A204.1 (cell line): ENCODE measurements at regions not wholly inside any gene's neighbourhood (a gene's known extent, or its start where the extent isn't known, plus 50 kb on each side); places are given as distances from the start of the nearest gene placed in this dataset.
"Not testable (repeated sequence)": the region's sequence is repeated elsewhere in the genome, so short reads cannot be mapped to it uniquely, and the experiment has no call there.

Experiments
- FAIRE-seq: peaks from 2 replicates; lab custom pipeline; 2012; peaks lifted over from hg19 to GRCh38; lab: Jason Lieb, UNC

DNA sequence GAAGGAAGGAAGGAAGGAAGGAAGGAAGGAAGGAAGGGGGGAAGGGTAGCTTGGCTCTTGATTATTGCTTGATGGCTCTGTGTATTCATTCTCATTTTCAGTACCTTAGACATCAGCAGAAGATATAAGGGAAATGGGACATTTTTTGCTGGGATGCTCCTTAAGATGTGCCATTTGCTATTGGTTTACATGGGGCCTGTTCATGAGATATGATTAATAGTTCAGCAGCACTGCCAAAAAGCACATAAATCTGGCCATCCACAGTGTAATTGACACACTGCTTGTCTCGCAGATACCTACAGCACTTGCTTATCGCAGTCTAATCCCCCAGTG lies 137.5 kb upstream of the JARID2 start:
- no peak for FAIRE-seq

DNA sequence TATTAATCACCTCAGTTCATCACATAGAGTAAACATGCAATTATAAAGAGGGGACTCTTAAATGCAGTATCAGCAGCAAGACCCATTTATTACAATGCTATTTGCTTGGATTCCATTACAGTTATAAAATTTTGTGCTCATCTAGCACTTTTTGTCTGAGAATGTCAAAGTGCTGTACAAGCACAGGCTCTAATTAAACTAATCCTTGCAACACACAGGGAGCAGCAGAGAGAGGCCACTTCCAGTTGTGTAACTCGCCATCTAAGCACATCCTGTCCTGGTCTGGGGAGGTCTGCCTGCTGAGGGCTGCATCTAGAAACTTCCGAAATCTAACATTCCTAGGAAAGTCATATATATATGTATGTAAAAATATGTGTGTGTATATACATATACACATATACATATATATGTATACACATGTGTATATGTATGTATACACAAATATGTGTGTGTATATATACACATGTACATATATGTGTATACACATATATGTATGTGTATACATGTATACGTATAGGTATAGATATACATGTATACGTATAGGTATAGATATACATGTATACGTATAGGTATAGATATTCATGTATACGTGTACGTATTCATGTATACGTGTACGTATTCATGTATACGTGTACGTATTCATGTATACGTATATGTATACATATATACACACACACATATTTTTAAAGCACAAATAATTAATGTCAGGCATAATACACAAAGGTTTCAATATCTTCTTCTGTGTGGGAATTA lies 136.4 kb upstream of the JARID2 start:
- FAIRE-seq, result no peak

DNA sequence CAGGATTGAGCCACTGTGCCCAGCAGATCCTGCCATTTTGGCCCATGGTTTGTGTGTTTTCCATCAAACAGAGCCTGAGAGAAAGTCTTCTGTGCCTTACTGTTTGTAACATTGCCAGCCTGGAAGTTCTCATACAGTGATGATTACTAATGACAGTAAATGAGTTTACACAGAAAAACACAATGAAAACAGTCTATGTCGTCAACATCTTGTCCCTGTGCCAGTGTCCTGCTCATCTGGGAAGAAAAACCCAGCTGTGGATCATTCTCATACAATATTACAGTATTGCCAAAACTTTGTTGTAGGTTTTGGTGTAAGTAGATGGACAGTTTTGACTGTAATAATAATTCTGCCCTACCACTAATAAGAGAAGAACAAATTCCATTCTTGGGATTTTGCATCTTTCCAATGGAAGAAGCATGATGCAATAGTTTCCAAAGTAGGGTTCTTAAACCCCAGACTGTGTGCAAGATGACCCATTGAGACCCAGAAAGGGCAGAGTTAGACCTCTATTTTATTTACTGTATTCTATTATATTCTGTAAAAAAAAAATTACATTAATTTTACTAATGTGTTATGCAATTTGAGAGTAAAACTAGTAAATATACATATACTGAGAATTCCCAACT lies 135.0 kb upstream of the JARID2 start:
- no peak for FAIRE-seq

DNA sequence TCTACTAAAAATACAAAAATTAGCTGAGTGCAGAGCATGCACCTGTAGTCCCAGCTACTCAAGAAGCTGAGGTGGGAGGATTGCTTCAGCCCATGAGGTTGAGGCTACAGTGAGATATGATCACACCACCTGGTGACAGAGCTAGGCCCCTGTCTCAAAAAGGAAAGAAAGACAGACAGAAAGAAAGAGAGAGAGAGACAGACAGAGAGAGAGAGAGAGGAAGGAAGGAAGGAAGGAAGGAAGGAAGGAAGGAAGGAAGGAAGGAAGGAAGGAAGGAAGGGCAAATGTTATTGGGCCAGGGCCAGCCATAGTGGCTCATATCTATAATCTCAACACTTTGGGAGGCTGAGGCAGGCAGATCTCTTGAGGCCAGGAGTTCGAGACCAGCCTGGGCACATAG lies 134.3 kb upstream of the JARID2 start:
- not testable (repeated sequence) for FAIRE-seq

DNA sequence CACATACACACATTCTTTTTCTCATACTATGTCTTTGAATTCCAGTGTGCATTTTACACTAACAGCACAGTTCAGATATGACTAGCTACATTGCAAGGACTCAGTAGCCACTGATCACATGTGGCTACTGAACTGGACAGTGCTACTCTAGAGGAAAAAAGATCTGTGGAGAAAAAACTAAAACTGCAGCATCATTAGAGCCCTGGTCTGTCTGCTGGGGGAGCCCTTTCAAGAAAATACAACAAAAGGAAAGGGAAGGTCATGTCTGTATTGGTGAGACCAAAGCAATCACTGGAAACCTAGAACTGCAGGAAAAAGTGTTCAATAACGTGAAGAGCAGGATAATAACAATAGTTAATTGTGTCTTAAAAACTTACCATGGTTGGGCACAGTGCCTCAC lies 132.3 kb upstream of the JARID2 start:
- no peak for FAIRE-seq

DNA sequence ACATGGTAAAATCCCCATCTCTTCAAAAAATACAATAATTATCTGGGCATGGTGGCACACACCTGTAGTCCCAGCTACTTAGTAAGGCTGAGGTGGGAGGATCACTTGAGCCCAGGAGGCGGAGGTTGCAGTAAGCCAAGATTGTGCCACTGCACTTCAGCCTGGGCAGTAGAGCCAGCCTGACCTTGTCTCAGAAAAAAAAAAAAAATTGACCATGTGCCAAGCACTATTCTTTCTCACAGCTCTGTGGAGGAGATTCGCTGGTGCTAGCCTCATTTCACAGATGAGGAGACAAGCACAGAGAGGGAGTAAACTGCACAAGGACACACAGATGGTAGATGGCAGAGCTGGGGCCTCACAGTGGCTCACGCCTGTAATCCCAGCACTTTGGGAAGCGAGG lies 131.8 kb upstream of the JARID2 start:
- FAIRE-seq, result no peak

DNA sequence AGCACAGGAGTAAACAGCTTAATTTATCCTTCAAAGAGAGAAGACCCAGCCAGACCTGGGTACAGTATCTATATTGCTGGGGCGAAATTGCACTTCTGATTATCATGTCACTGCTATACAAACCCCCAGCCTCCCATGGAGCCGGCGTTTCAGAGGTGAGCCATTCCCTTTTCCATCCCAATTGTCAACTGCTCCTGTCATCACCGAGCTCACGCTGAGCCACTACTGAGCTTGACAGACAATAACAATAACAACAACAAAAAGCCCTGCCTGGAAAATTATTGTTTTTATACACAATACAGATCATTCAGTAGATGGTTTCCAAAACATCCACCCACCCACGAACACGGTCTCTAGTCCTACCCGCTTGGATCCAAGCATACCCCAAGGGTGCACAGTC lies 129.0 kb upstream of the JARID2 start:
- no peak for FAIRE-seq

DNA sequence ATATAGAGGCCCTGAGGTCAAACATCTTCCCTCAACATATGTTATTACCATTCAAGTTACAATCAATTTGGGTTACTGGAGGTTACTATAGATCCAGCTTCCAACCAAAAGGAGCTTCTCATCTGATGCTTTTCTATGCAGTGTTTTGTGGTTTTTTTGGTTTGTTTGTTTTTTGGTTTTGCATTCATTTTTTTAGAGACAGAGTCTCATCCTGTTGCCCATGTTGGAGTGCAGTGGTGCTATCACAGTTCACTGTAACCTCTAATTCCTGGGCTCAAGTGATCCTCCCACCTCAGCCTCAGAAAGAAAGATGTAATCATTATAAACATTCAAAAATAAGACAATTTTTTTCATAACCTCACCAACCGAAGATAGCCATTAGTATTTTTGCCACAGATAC lies 124.4 kb upstream of the JARID2 start:
- FAIRE-seq, result no peak

DNA sequence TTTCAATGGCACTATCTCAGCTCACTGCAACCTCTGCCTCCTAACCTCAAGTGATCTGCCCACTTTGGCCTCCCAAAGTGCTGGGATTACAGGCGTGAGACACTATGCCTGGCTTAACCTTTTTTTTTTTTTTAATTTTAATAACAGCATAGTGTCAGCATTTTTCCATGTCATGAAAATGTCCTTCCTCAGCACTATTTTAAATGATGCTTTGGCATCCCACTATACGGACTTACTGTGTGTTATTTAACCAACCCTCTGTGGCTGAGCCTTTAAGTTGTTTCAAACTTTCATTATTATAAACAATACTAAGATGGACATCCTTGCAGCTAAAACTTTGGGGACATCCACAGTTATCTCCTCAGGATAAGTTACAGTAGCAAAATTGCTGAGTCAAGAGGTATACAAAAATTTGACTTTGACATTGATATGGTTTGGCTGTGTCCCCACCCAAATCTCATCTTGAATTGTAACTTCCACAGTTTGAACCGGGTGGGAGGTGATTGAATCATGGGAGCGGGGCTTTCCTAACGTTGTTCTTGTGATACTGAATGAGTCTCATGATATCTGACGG lies 123.8 kb upstream of the JARID2 start:
- FAIRE-seq, result no peak

DNA sequence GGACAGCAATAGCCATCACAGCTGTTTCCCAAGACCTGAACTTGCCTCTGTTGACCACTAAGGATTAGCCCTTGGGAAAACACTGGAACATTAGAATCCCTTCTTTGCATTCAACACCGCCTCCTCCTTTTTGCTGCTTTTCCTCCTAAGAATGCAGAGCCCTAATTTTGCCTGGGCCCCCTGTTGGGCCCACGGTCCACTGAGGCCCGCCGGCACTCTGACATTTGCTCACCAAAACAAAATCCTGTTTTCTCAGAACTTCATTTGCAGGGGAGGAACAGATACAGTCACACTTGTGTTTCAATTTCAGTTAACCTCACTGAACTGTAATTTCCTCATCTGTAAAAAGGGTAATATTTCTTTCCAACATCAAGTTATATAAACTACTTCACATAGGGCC lies 116.0 kb upstream of the JARID2 start:
- FAIRE-seq, result no peak

DNA sequence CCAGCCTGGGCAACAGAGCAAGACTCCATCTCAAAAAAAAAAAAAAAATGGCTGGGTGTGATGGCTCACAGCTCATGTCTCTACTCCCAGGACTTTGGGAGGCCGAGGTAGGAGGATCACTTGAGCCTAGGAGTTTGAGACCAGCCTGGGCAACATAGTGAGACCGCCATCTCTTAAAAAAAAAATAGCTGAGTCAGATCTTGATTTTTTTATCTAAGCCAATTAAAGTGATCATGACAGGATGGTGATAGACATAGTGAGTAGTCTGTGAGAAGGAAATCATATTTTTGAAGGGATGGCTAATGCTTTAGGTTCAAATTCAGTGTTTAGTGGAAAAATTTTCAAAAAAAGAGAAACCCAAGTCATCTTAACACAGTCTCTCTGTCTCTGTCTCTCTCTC lies 114.6 kb upstream of the JARID2 start:
- no peak for FAIRE-seq

DNA sequence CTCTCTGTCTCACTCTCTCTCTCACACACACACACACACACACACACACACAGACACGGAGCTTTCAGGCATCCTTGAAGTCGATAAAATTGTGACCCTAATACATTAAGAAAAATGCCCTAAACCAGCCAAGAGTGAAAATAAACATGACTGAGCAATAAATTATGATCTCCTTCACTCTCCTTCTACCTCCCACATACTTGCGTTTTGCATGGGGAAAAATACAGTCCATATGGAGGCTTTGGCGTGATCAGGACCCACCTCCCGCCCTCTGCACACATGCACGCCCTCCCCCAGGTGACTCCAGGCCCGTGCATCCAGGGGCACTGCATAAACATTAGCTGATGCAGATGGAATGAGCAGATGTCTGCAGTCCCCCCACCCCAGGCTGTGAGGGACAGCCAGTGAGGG lies 114.2 kb upstream of the JARID2 start:
- FAIRE-seq, result no peak

DNA sequence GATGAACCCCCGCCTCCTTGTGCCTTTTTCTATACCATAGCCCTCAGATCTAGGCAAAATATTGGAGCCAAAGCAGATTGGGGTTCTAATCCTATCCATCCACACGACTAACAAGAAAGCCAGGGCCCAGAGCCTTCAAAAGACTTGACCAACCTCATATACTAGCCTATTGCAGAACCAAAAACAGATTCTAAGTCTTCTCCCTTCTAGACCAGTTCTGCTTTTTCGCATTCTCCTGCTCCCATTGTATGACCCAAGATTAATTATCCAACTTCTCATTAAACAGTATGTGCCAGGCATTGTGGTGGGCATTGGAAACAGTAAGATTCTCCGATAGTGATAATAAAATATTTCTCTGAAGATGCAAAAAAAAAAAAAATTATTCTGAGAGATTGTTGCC lies 113.7 kb upstream of the JARID2 start:
- FAIRE-seq, result no peak

DNA sequence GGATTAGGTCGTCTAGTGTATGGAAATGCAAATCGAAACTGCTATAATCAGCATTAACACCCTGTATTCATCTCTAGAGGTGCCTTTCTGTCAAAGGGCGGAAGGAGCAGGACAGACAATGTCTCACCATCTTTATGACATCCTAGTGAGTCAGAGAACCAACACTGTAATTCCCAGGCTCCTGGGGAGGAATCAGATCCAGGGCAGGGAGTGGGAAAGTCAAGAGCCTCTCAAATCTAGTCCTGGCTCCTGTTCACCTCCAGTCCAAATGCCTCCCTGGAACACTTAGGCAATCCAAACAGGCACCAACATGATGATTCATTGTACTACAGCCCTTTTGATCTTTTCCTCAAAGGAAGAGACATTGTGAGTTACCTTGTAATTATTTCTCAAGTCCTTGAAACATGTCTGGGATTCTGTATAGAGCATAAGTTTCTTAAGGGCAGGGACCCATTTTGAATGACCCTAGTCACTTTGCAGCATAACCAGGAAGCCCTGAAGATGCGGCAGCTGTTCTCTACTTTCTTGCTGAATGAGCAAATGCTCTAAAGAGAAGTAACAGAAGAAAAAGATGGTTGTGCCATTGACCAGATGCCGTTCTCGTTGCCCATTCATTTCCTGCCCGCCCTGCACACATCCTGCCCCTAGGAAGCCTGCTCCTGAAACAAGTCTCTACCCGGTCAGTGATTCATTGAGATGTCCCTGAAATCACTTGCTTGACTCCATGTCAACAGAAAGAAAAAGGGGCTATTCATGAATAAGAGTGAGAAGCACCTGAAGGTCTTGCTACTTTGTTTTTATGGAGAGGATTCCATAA lies 112.8 kb upstream of the JARID2 start:
- FAIRE-seq, result no peak

DNA sequence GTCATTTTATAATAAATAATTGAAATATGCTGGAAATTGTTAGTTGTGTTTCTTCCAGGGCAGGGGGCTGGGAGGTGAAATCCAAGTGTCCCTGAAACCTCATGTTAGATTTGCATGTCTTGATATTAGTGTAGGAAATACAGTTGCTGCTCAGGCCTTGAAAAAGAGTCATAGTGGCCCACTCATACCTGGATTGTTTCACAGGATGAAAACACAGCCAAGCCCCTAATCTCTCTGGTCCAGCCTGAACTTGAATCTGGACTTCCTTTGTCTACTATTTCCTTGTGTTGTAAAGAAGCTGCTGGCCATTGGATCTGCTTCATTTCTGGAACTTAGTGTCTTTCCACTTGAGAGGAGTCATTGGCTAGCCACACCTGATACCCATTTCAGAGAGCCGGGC lies 108.8 kb upstream of the JARID2 start:
- no peak for FAIRE-seq

DNA sequence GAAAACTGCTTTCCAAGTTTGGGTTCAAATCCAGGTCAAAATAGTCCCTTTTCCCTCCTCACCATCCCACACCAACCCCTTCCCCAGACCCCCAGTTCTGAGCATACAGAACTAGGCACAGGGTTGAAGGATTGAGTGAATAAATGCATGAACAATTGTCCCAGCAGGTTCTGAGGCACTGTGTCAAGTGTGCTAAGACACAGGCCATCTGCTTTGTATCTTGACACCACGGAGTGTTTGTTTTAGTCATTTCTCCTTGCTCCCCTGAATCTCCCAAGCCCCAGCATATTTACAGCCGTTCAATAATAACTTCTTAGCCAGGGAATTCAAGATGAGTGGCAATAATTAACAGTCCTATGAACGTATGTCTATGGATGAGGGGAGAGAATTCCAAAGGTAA lies 102.8 kb upstream of the JARID2 start:
- FAIRE-seq, result no peak

DNA sequence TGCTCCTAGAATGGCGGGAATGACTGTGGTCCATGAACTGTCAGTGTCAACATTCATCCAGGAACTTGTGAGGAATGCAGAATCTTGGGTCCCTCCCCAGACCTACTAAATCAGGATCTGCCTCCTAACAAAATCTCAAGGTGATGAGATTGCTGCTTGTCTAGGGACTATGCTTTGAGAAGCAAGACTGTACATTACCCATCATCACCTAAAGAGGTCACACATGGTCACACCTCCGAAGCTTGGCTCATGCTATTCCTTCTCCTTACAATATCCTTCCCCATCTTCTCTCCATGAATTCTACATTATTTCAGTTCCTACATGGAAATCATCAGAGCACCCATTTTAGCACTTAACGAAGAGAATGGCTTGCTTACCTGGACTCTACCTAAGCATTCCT lies 102.3 kb upstream of the JARID2 start:
- FAIRE-seq, result no peak

DNA sequence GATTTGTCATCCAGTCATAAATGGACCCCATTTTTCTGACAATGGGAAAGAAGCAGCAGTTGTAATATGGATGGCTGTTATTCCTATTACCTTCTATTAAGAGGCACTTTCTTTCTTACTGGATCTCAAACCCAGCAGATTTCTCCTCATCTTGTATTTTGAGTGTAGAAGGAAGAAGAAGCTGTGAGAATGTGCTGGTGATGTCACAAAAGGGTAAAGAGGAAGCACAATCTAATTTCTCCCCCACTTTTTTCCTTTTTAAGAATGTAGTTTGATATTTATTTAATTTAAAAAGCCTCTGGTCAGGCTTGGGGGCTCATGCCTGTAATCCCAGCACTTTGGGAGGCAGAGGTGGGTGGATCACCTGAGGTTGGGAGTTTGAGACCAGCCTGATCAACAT lies 100.0 kb upstream of the JARID2 start:
- FAIRE-seq, result no peak

DNA sequence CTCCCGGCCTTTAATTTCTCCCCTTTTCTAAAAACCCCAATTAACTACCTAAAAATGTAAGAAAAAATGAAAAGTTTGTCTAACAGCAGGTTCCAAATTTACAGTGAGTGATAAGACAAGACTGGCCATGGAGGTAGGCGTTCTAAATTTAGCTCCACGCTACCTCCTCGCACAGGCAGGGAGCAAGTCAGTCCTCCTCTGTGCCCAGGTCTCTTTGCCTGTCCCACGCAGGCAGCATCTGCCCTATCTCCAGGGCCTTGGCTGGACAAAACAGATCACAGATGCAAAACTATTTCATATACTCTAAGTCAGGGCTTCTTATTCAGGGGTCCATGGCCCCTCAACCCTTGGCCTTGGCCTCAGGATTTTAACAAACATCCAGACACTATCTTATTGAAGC lies 98.0 kb upstream of the JARID2 start:
- FAIRE-seq, result no peak

DNA sequence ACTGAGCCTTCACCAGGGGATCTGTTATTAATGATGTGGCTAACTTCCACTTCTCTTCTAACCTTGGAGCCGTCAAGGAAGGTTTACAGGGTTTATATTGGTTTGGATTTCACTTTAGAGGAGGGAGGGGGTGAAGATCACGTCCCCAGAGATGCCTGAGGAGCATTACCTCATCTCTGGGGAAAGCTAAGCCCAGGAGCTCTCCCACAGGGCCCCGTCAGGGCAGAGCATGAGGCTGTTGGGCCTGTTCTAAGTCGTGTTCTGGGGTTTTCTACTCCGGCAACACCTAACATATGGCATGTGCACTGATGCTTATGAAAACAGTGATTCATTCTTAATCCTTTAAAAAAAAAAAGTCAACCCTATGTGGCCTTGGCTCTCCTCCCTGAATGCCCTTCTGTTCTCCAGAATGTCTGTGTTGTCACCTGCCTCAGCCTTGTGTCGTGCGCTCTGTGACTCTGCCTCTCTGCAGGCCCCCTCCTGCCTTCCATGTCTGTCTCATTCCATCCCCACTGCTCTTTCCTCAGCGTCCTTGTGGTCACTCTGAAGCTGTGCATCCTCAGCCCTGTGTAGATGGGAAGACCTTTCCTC lies 97.4 kb upstream of the JARID2 start:
- no peak for FAIRE-seq

DNA sequence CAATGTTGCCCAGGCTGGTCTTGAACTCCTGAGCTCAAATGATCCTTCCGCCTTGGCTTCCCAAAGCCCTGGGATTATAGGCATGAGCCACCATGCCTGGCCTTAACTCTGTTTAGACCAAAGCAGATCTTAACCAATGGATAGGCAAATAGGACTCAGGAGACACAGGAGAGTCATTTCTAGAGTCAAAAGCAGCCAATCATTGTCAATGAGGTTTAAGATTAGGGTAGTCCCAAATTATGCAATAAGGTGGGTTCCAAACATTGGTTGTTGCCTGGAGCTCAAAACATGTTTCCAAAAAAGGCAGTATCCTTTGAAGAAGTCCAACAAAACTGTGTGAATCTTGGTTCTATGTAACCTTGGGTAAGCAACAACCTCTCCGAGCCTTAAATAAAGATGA lies 95.7 kb upstream of the JARID2 start:
- FAIRE-seq, result no peak

DNA sequence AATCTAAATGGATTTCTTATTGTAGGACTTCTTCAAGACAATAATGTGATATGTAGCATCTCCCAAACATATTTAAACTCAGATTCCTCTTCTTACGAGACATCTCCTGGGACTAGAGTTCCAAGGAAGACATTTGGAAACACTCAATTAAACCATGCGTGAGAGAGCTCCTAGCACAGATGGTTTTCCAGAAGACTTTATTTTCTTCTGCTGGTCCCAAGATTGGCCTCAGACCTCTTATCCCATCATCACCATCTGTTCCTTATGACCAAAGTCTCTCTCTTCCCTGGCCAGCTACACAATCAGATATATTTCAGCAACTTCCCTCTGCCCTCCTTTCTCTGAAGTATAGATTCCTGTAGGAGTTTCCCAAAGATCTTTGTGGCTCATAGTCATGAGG lies 93.2 kb upstream of the JARID2 start:
- FAIRE-seq, result no peak

DNA sequence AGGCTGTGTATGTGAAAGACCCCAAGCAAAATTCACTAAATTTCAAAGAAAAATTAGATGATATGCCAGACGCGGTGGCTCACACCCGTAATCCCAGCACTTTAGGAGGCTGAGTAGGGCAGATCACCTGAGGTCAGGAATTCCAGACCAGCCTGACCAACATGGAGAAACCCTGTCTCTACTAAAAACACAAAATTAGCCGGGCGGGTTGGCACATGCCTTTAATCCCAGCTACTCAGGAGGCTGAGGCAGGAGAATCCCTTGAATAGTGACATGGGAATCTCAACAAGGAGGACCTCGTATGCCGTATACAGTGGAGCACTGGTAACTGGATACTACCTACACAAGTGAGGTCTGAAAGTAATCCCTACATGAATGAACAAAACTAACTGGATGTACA lies 92.7 kb upstream of the JARID2 start:
- FAIRE-seq, result no peak
